IMR-90 (cell line): ENCODE measurements at regions not wholly inside any gene's neighbourhood (a gene's known extent, or its start where the extent isn't known, plus 50 kb on each side); places are given as distances from the start of the nearest gene placed in this dataset.

Experiments used
- ATAC-seq: fragments of 200-7000 bp; cut with Tn5 transposase; 2 replicates; pipeline ENCODE4 v1.9.1; 2020; ENCODE audit warnings: low read depth, mild to moderate bottlenecking, moderate library complexity
- BruUV-seq: library from RNA; stranded (reverse); fragments of 400-500 nt; replicated peaks from 2 replicates; lab custom pipeline; 2021; lab: Mats Ljungman, UMichigan
- CTCF ChIA-PET: fragments of 300-600 bp; formaldehyde crosslinking; extraction: SDS; loops from one replicate; lab custom pipeline; 2021; ENCODE audit warnings: antibody characterized with exemption; lab: Yijun Ruan, JAX
- POLR2A ChIA-PET: fragments of 300-600 bp; sonication (Branson Sonifier 250); formaldehyde crosslinking; loops from one replicate; lab custom pipeline; 2022; ENCODE audit warnings: antibody characterized with exemption; ENCODE audit not compliant: unreplicated experiment; lab: Charles Lee
- DNase-seq: peaks from one replicate; pipeline ENCODE4 v3.0.0; 2013
- H2AFZ ChIP-seq: replicated peaks from 2 replicates; pipeline ENCODE3; 2013; ENCODE audit warnings: low read length, mild to moderate bottlenecking; ENCODE audit not compliant: poor library complexity
- H2AK5ac ChIP-seq: 2 replicates; pipeline ENCODE4 v1.6.1; 2013; ENCODE audit warnings: low read depth, low read length, inconsistent platforms
- H2AK9ac ChIP-seq: replicated peaks from 2 replicates; pipeline ENCODE3; 2013; ENCODE audit warnings: mild to moderate bottlenecking, low read depth, low read length, moderate library complexity; ENCODE audit not compliant: poor library complexity
- H2BK120ac ChIP-seq: 2 replicates; pipeline ENCODE4 v1.6.1; 2013; ENCODE audit warnings: low read depth, low read length, inconsistent platforms
- H2BK15ac ChIP-seq: 3 replicates; pipeline ENCODE4 v1.6.1; 2013; ENCODE audit warnings: low read depth, low read length, inconsistent platforms
- H2BK20ac ChIP-seq: 2 replicates; pipeline ENCODE4 v1.6.1; 2013; ENCODE audit warnings: low read depth, mild to moderate bottlenecking, inconsistent platforms, low read length, moderate library complexity
- H2BK5ac ChIP-seq: 2 replicates; pipeline ENCODE4 v1.6.1; 2013; ENCODE audit warnings: mild to moderate bottlenecking, low read depth, low read length, inconsistent platforms; ENCODE audit not compliant: poor library complexity, severe bottlenecking
- H3K14ac ChIP-seq: replicated peaks from 2 replicates; pipeline ENCODE4 v1.6.1; 2013; ENCODE audit warnings: low read depth, low read length, inconsistent platforms
- H3K18ac ChIP-seq: 2 replicates; pipeline ENCODE4 v1.6.1; 2013; ENCODE audit warnings: low read depth, low read length, control low read depth
- H3K23ac ChIP-seq: 2 replicates; pipeline ENCODE4 v1.6.1; 2013; ENCODE audit warnings: low read depth, low read length, inconsistent platforms
- H3K27ac ChIP-seq: 2 replicates; pipeline ENCODE4 v1.5.1; 2013; ENCODE audit warnings: mild to moderate bottlenecking, control low read depth, low read length; ENCODE audit not compliant: insufficient read depth
- H3K27me3 ChIP-seq: 2 replicates; pipeline ENCODE4 v1.6.1; 2013; ENCODE audit warnings: low read length; ENCODE audit not compliant: control insufficient read depth, insufficient read depth
- H3K36me3 ChIP-seq: 2 replicates; pipeline ENCODE4 v1.6.1; 2013; ENCODE audit warnings: low read length, mixed read lengths; ENCODE audit not compliant: control insufficient read depth, insufficient read depth
- H3K4ac ChIP-seq: 2 replicates; pipeline ENCODE4 v1.6.1; 2013; ENCODE audit warnings: low read depth, low read length, inconsistent platforms
- H3K4me1 ChIP-seq: 2 replicates; pipeline ENCODE4 v1.6.1; 2013; ENCODE audit warnings: low read length, mixed read lengths; ENCODE audit not compliant: control insufficient read depth, insufficient read depth
- H3K4me2 ChIP-seq: 2 replicates; pipeline ENCODE4 v1.6.1; 2013; ENCODE audit warnings: low read depth, mild to moderate bottlenecking, control low read depth, low read length, moderate library complexity
- H3K4me3 ChIP-seq: 2 replicates; pipeline ENCODE4 v1.5.1; 2013; ENCODE audit warnings: low read depth, mild to moderate bottlenecking, control low read depth, low read length, moderate library complexity; ENCODE audit not compliant: insufficient read depth
- H3K56ac ChIP-seq: 2 replicates; pipeline ENCODE4 v1.6.1; 2013; ENCODE audit warnings: low read length, inconsistent platforms; ENCODE audit not compliant: insufficient read depth; ENCODE audit errors: extremely low read depth
- H3K79me1 ChIP-seq, 2 experiments: 2 replicates each; pipeline ENCODE4 v1.6.1; 2013; ENCODE audit warnings: low read length in 2 of 2, inconsistent platforms in 1 of 2, low read depth in 1 of 2
- H3K9ac ChIP-seq: 2 replicates; pipeline ENCODE4 v1.6.1; 2013; ENCODE audit warnings: low read depth, low read length, control low read depth
- H3K9me1 ChIP-seq: 2 replicates; pipeline ENCODE4 v1.6.1; 2013; ENCODE audit warnings: low read length, inconsistent platforms; ENCODE audit not compliant: insufficient read depth
- H3K9me3 ChIP-seq: 2 replicates; pipeline ENCODE4 v1.6.1; 2013; ENCODE audit warnings: low read length; ENCODE audit not compliant: control insufficient read depth, insufficient read depth
- H4K20me1 ChIP-seq: 2 replicates; pipeline ENCODE4 v1.6.1; 2013; ENCODE audit warnings: low read length, inconsistent platforms; ENCODE audit not compliant: insufficient read depth
- H4K5ac ChIP-seq: 2 replicates; pipeline ENCODE4 v1.6.1; 2013; ENCODE audit warnings: mild to moderate bottlenecking, low read depth, low read length, control low read depth
- H4K8ac ChIP-seq, 2 experiments: 2 replicates each; pipeline ENCODE4 v1.6.1; 2013; ENCODE audit warnings: low read depth in 2 of 2, low read length in 2 of 2, control low read depth in 1 of 2, inconsistent platforms in 1 of 2
- H4K91ac ChIP-seq: 2 replicates; pipeline ENCODE4 v1.6.1; 2013; ENCODE audit warnings: low read depth, low read length, inconsistent platforms; ENCODE audit not compliant: insufficient read depth
- CTCF ChIP-seq: conservative IDR thresholded peaks from 2 replicates; pipeline ENCODE4 v1.5.1; 2012; ENCODE audit warnings: mild to moderate bottlenecking, low read depth, low read length, improper control_type of control experiment
- MAFK ChIP-seq: IDR thresholded peaks from 2 replicates; pipeline ENCODE4 v1.6.1; 2012; ENCODE audit warnings: low read depth, low read length, improper control_type of control experiment
- MAZ ChIP-seq: IDR thresholded peaks from 2 replicates; pipeline ENCODE4 v1.6.1; 2012; ENCODE audit warnings: low read depth, mild to moderate bottlenecking, low read length, improper control_type of control experiment, moderate library complexity, borderline replicate concordance
- RAD21 ChIP-seq: IDR thresholded peaks from 2 replicates; pipeline ENCODE4 v1.6.1; 2012; ENCODE audit warnings: low read length, improper control_type of control experiment
- WGBS, 2 experiments: methylation state at CpG; one replicate each; pipeline versions ENCODE4 v1.1.5 to v1.1.7; 2013; ENCODE audit warnings: missing lambda C conversion rate in 2 of 2; ENCODE audit not compliant: insufficient read length in 1 of 2; ENCODE audit errors: extremely low coverage in 2 of 2; 5-methylcytosine and 5-hydroxymethylcytosine counted together
- dilution Hi-C: fragments of 300-500 bp; cut with HindIII; formaldehyde crosslinking; loops from one replicate; pipeline ENCODE4 v1.14.3; 2018; ENCODE audit warnings: low sequenced_read_pairs; ENCODE audit not compliant: unreplicated experiment
- in situ Hi-C: fragments of 300-500 bp; cut with MboI; formaldehyde crosslinking; loops from 3 replicates; pipeline ENCODE4 v1.14.3; 2019; ENCODE audit warnings: low sequenced_read_pairs, inconsistent platforms, mixed read lengths
- intact Hi-C: fragments of 100-400 bp; cut with micrococcal nuclease; formaldehyde crosslinking; loops from 2 replicates; pipeline ENCODE4 v1.10.0; 2022

- H3K9ac ChIP-seq = no peak overlapping the region
- TF ChIP-seq MAZ (no peak), CTCF (no peak), MAFK (no peak), RAD21 (no peak)
- H3K9me1 ChIP-seq = no peaks in the 10 kb centered on the region
- no peak overlapping the region for H2AFZ ChIP-seq
- H3K14ac ChIP-seq = no peak overlapping the region
- POLR2A ChIA-PET = interaction anchor here (0.6 kb wide), 1 partner anchor 29 kb away, joined by 3 read pairs; no protein-coding TSS in a partner anchor
- ATAC-seq (no peak), DNase-seq (no peak)
- H2AK5ac ChIP-seq = no peak overlapping the region
- H2BK20ac ChIP-seq = no peak overlapping the region
- no peaks in the 10 kb centered on the region for H3K4me1 ChIP-seq
- H3K27me3 ChIP-seq = no peaks in the 10 kb centered on the region
- no peak overlapping the region for H3K23ac ChIP-seq
- in situ Hi-C loops = no loop called here
- no peak overlapping the region for H3K4ac ChIP-seq
- no peak overlapping the region for H2BK5ac ChIP-seq
- intact Hi-C loops = no loop called here
- no peak overlapping the region for H2BK15ac ChIP-seq
- H3K4me2 ChIP-seq = no peak overlapping the region
- no peaks in the 10 kb centered on the region for H3K79me1 ChIP-seq
- no peak overlapping the region for H3K18ac ChIP-seq
- H3K27ac ChIP-seq = no peak overlapping the region
- no peaks in the 10 kb centered on the region for H4K20me1 ChIP-seq
- no peak overlapping the region for H3K4me3 ChIP-seq
- H3K56ac ChIP-seq = no peak overlapping the region
- H4K5ac ChIP-seq = no peak overlapping the region
- no peak overlapping the region for H4K8ac ChIP-seq
- no peaks in the 10 kb centered on the region for H3K9me3 ChIP-seq
- H3K36me3 ChIP-seq = no peaks in the 10 kb centered on the region
- no TSS peak for BruUV-seq
- H2BK120ac ChIP-seq = no peak overlapping the region
- CTCF ChIA-PET = no interaction called here
- WGBS, 2 experiments = 17% methylated on average over 1 of the region's 9 CpGs; no CpG with 5 or more reads in 1 of the 2 experiments
- no peak overlapping the region for H2AK9ac ChIP-seq
- H4K91ac ChIP-seq = no peak overlapping the region
- dilution Hi-C loops = no loop called here
Observed at GRCh38 chr7:25359471-25360059, 131.3 kb upstream of the NPVF start.
